GM18951 (cell line): ENCODE measurements at regions not wholly inside any gene's neighbourhood (a gene's known extent, or its start where the extent isn't known, plus 50 kb on each side); places are given as distances from the start of the nearest gene placed in this dataset.

Experiments used
- POLR2A ChIP-seq: IDR thresholded peaks from 4 replicates; pipeline ENCODE4 v1.6.1; 2011; ENCODE audit warnings: mild to moderate bottlenecking; ENCODE audit not compliant: insufficient read length, insufficient read depth; ENCODE audit errors: extremely low read depth
- in situ Hi-C: fragments of 300-500 bp; cut with MboI; formaldehyde crosslinking; loops from one replicate; pipeline ENCODE4 v1.12.0; 2022; ENCODE audit warnings: low sequenced_read_pairs, mixed read lengths, inconsistent platforms; ENCODE audit not compliant: unreplicated experiment

GRCh38 chr3:5553203-5553602 lies 365.7 kb downstream of the EDEM1 start:
- no peak for TF ChIP-seq POLR2A
- in situ Hi-C loops: no loop called here

DNA sequence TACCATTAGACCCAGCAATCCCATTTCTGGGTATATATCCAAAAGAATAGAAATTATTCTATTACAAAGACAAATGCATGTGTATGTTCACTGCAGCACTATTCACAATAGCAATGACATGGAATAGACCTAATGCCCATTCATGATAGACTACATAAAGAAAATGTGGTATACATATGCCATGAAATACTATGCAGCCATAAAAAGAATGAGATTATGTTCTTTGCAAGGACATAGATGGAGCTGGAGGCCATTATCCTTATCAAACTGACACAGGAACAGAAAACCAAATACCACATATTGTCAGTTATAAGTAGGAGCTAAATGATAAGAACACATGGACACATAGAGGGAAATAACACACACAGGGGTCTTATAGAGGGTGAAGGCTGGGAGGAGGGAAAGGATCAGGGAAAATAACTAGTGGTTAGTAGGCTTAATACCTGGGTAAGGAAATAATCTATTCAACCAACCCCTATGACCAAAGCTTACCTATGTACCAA lies 366.8 kb downstream of the EDEM1 start:
- no peak for TF ChIP-seq POLR2A
- in situ Hi-C loops: no loop called here

DNA sequence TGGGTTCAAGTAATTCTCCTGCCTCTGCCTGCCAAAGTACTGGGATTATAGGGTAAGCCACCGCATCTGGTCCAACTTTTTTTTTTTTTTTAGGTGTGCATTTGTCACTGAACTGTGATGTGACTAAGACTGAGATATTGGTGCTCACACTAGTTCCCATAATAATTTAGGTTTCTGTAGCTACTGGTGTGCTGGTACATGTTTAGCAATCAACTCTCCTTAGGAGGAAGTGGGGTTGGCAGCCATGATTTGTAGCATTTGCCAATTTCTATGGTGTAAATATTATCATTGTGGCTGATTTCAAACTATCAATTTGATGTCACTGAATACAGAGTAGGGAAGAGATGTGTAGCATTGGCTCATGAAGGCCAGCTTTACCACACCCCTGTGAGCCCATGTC lies 372.7 kb downstream of the EDEM1 start:
- no peak for TF ChIP-seq POLR2A
- in situ Hi-C loops: no loop called here

DNA sequence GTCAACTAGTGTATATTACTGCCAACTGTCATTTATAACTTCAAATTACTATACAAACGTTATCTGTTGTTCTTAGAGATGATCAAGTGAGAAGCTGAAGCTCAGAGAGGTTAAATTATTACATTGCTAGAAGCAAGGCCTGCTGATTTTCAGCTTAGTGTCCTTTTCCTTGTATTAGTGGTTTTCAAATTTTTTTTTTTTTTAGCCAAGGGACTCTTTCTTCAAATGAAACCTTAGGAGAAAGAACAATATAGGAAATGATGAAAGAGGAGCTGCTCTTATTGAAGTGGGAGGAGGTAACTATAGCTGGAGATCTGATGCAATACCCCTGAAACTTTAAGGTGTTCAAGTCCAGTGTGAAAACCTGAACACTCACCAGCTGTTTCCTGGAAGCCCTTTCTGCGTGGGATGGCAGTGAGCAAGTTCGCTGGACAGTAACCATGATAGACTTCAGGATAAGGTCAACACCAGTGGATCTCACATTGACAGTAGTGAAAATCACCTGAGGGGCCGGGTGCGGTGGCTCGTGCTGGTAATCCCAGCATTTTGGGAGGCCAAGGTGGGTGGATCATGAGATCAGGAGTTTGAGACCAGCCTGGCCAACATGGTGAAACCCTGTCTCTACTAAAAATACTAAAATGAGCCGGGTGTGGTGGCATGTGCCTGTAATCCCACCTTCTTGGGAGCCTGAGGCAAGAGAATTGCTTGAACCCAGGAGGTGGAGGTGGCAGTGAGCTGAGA lies 376.2 kb downstream of the EDEM1 start:
- in situ Hi-C loops: no loop called here
- no peak for TF ChIP-seq POLR2A

DNA sequence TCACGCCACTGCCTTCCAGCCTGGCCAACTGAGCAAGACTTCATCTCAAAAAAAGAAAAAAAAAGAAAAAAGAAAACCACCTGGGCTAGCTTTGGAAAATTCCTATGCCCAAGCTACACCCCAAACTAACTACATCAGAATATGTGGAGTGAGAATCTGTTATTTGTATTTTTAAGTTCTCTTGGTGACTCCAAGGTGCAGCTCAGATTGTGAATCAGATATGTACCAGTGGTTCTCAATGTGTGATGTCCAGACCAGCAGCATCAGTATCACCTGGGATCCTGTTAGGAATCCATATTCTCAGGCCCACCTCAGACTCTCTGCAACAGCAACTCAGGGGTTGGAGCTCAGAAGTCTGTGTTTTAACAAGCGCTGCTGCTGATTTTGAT lies 376.8 kb downstream of the EDEM1 start:
- in situ Hi-C loops: no loop called here
- TF ChIP-seq POLR2A: no peak

GRCh38 chr3:5565026-5565425 lies 377.5 kb downstream of the EDEM1 start:
- in situ Hi-C loops: no loop called here
- no peak for TF ChIP-seq POLR2A

DNA sequence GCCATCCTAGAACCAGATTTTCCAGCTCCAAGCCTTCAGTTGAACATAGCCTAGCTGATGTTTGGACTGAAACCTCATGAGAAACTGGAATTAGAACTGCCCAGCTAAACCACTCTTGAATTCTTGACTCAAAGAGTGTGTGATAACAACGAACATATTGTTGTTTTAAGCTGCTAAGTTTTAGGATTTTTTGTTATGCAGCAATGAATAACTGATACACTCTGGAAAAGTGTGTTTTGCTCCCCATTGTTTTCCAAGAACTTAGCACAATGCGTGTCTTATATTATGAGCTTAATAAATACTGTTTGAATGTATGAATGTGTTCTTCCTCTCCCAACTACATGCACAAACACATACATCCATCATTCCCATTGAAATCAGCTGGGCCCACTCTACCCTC lies 379.6 kb downstream of the EDEM1 start:
- in situ Hi-C loops: no loop called here
- TF ChIP-seq POLR2A: no peak

DNA sequence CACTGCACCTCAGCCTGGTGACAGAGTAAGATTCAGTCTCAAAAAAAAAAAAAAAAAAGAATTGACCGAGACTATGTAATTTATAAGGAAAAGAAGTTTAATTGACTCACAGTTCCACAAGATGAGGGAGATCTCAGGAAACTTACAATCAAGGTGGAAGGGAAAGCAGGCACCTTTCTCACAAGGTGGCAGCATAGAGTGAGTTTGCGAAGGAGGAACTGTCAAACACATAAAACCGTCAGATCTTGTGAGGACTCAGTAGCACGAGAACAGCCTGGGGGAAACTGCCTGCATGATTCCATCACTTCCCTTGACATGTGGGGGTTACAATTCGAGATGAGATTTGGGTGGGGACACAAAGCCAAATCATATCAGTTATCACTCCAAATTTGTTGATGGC lies 380.9 kb downstream of the EDEM1 start:
- TF ChIP-seq POLR2A: no peak
- in situ Hi-C loops: no loop called here

DNA sequence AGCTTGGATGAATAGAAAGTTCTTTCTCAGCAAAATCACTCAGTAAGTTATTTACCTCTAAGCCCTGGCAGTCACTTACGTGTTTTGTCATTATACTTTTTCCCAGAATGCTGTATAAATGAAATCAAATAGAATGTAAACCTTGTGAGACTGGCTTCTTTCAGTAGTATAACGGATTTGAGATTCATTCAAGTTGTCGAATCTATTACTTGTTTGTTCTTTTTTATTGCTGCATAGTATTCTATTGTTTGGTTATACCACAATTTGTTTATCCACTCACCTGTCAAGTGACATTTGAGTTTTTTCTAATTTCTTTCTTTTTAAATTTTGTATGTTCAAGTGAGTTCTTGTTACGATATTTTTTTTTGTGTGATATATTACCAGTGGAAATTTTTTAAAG lies 381.6 kb downstream of the EDEM1 start:
- in situ Hi-C loops: no loop called here
- no peak for TF ChIP-seq POLR2A

DNA sequence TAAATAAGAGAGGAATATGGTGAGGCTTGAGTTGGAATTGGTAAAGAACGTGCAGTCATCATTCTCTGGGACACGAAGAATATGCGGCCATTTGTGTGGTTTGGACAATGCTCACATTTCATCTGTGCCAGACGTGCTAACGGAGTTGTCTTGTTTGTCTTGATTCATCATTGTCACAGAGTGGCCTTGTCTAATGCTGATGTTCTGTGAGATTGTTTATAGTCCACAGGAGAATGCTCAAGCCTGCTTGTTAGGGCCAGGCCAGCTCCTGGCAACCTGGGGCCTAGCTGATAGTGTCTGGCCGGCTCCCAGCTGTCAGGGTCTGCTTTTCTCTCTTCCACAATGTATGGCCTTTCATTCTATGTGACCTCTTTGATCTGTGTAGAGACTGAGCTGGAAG lies 384.7 kb downstream of the EDEM1 start:
- in situ Hi-C loops: no loop called here

DNA sequence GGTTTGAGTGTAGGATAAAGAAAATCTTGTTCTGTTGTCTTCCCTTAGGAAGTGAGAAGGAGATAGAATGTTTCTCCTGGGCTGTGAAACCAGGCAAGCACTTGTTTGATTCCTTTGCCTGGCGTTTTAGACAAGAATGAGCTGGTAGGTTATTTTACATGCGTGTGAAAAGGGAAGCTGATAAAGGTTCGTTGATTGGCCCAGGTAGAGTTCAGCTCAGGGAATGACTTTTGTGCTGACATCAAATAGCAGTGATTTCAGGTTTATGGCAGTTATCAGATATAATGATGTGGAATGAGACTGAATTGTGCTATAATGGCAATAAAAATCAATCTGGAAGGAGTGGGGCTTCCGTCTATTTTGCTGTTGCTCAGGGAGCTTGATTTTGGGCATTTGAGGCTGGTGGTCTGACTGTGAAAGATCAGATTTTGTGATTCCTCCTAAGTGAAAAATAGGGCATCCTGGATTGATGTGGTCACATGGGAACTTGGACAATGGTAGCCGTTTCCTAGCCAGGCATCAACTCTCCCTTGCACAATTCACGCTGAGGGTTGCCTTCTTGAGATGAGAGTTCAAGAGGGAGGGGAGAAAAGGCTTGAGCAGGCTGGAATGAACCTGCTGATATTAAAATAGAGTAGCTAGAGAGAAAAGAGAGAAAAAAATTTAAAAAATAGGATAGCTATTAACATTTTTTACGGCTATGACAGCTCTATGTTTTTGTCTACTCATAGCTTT lies 388.9 kb downstream of the EDEM1 start:
- in situ Hi-C loops: no loop called here
- TF ChIP-seq POLR2A: no peak

More for the DNA sequence above, 384.7 kb downstream of the EDEM1 start:
- TF ChIP-seq POLR2A: no peak

- no peak for TF ChIP-seq POLR2A
- in situ Hi-C loops: no loop called here
These were observed 391.7 kb downstream of the EDEM1 start for GRCh38 chr3:5579139-5579602.

DNA sequence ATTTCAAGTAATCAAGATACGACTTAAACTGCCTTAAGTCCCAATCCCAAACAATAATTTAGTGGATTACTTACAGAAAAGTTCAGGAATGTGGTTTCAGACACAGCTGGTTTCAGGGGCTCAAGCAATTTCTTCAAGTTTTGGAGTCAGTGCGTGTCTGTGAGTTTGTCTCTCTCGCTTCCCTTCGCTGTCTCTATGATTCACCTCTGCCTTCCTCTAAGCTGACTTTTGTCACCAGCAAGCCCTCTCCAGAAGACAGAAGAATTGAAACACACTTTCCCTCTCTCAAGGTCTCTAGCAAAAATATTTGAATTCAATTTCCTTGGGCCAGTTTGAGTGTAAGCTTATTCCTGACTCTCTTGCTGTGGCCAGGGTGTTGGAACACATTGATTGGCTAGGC lies 392.4 kb downstream of the EDEM1 start:
- in situ Hi-C loops: no loop called here
- TF ChIP-seq POLR2A: no peak

GRCh38 chr3:5580826-5581225 lies 393.3 kb downstream of the EDEM1 start:
- no peak for TF ChIP-seq POLR2A
- in situ Hi-C loops: no loop called here
